ENCODE measurements at regions not wholly inside any gene's neighbourhood (a gene's known extent, or its start where the extent isn't known, plus 50 kb on each side); places are given as distances from the start of the nearest gene placed in this dataset.

DNA sequence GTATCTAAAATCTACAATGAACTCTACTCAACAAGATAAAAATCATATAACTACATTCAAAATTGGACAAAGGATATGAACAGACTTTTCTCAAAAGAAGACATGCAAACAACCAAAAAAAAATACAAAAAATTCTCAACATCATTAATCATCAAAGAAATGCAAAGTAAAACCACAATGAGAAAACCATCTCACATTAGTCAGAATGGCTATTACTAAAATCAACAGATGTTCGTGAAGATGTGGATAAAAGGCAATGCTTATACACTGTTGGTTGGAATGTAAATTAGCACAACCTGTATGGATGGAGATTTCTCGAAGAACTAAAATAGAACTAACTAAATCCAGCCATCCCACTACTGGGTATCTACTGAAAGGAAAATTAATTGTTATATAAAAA is 1080.8 kb downstream of the AMY1C start:
- Histone ChIP-seq H3K14ac (ENCODE audit: low read length) (no peak overlapping the region), H3K18ac (ENCODE audit: low read length) (no peak overlapping the region), H3K9ac (ENCODE audit: low read depth, low read length, poor library complexity) (no peak overlapping the region), H4K91ac (ENCODE audit: low read depth, low read length, poor library complexity) (no peak overlapping the region), H3K9me3 (replicated peaks in 1 of 2; ENCODE audit: control insufficient read depth in 2 of 2, insufficient read depth in 1 of 2, low read depth in 1 of 2, low read length in 2 of 2) (no peaks in the 10 kb centered on the region), H2AFZ (ENCODE audit: low read length) (no peak overlapping the region), H3K4me2 (ENCODE audit: insufficient read depth, low read length, poor library complexity, severe bottlenecking) (no peak overlapping the region), H2BK12ac (ENCODE audit: low read length) (no peak overlapping the region), H3K4me3 (ENCODE audit: low read length in 2 of 2) (no peak overlapping the region), H3K36me3 (replicated peaks in 1 of 2; ENCODE audit: control insufficient read depth in 2 of 2, insufficient read depth in 2 of 2, low read length in 2 of 2) (no peaks in the 10 kb centered on the region), H2AK5ac (ENCODE audit: low read depth, low read length) (no peak overlapping the region), H3K4ac (ENCODE audit: low read length) (no peak overlapping the region), H2BK15ac (ENCODE audit: low read length) (no peak overlapping the region), H3K4me1 (ENCODE audit: control insufficient read depth in 2 of 2, insufficient read depth in 1 of 2, low read depth in 1 of 2, low read length in 2 of 2) (no peaks in the 10 kb centered on the region), H3K79me1 (ENCODE audit: low read depth, low read length) (no peaks in the 10 kb centered on the region), H3K27me3 (ENCODE audit: control insufficient read depth in 3 of 3, insufficient read depth in 3 of 3, low read depth in 1 of 3, low read length in 3 of 3) (no peaks in the 10 kb centered on the region), H2BK5ac (ENCODE audit: low read length) (no peak overlapping the region), H3K23ac (ENCODE audit: low read depth, low read length, poor library complexity) (no peak overlapping the region), H4K8ac (ENCODE audit: low read depth, low read length) (no peak overlapping the region), H3K27ac (replicated peaks; ENCODE audit: low read length) (no peak overlapping the region), H2BK120ac (ENCODE audit: low read depth, low read length) (no peak overlapping the region)
- no peak for DNase-seq (ENCODE audit: low spot score)
- WGBS, 2 donors (ENCODE audit: extremely low coverage in 2 of 2, insufficient read length in 2 of 2, insufficient replicate concordance in 1 of 2), result no CpG with 5 or more reads among the region's 2 CpGs

DNA sequence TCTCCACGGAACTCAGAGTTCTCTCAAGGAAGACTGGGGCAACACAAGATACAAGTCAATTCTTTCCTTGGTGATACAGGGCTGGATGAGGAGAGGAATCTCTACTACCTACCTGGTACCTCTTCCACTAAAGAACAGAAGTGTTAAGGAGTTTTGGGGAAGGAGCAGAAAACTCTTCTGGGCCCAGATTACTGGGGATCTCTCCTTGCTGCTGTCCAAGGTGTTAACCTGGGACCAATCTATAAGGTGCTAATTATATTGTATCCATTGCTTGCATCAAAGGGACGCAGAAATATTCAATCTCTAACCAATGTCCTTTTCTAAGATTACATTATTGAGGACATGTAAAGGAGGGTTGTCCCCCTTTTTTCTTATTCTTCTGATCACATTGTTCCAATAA is 1102.5 kb downstream of the AMY1C start:
- H2AFZ ChIP-seq (ENCODE audit: low read length), result no peak overlapping the region
- H3K79me1 ChIP-seq (ENCODE audit: low read depth, low read length), result no peaks in the 10 kb centered on the region
- no peak overlapping the region for H3K23ac ChIP-seq (ENCODE audit: low read depth, low read length, poor library complexity)
- no peak overlapping the region for H4K91ac ChIP-seq (ENCODE audit: low read depth, low read length, poor library complexity)
- no peak overlapping the region for H2AK5ac ChIP-seq (ENCODE audit: low read depth, low read length)
- H4K8ac ChIP-seq (ENCODE audit: low read depth, low read length), result no peak overlapping the region
- no peak overlapping the region for H3K27ac ChIP-seq (replicated peaks; ENCODE audit: low read length)
- H3K36me3 ChIP-seq (replicated peaks in 1 of 2; ENCODE audit: control insufficient read depth in 2 of 2, insufficient read depth in 2 of 2, low read length in 2 of 2), result no peaks in the 10 kb centered on the region
- H2BK120ac ChIP-seq (ENCODE audit: low read depth, low read length), result no peak overlapping the region
- no peak overlapping the region for H2BK5ac ChIP-seq (ENCODE audit: low read length)
- H3K18ac ChIP-seq (ENCODE audit: low read length), result no peak overlapping the region
- H3K27me3 ChIP-seq (ENCODE audit: control insufficient read depth in 3 of 3, insufficient read depth in 3 of 3, low read depth in 1 of 3, low read length in 3 of 3), result no peaks in the 10 kb centered on the region
- H3K4me2 ChIP-seq (ENCODE audit: insufficient read depth, low read length, poor library complexity, severe bottlenecking), result no peak overlapping the region
- H2BK12ac ChIP-seq (ENCODE audit: low read length), result no peak overlapping the region
- no peak overlapping the region for H3K9ac ChIP-seq (ENCODE audit: low read depth, low read length, poor library complexity)
- no peak overlapping the region for H3K4me3 ChIP-seq (ENCODE audit: low read length in 2 of 2)
- no peak for DNase-seq (ENCODE audit: low spot score)
- no CpG with 5 or more reads among the region's 2 CpGs for WGBS, 2 donors (ENCODE audit: extremely low coverage in 2 of 2, insufficient read length in 2 of 2, insufficient replicate concordance in 1 of 2)
- H3K9me3 ChIP-seq (replicated peaks in 1 of 2; ENCODE audit: control insufficient read depth in 2 of 2, insufficient read depth in 1 of 2, low read depth in 1 of 2, low read length in 2 of 2), result no peaks in the 10 kb centered on the region
- no peaks in the 10 kb centered on the region for H3K4me1 ChIP-seq (ENCODE audit: control insufficient read depth in 2 of 2, insufficient read depth in 1 of 2, low read depth in 1 of 2, low read length in 2 of 2)
- no peak overlapping the region for H3K14ac ChIP-seq (ENCODE audit: low read length)
- no peak overlapping the region for H2BK15ac ChIP-seq (ENCODE audit: low read length)
- no peak overlapping the region for H3K4ac ChIP-seq (ENCODE audit: low read length)

DNA sequence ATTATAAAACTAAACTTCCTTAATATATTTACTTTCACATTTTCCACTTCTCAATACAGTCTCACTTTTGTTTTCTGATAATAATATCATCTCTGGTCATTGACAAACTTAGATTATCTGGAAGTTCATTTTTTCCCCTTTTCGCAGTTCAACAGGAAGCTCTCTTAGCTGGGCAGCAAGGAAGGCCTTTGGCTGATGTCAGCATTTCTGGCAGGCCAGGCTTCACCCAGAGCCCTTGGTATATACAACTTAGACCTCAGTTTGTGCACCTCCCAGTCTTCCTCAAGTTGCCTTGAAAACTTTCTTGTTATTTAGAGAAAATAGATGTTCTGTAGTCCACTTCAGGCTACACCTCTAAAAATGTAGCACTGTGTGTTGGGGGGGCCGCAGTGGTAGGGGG is 1103.6 kb downstream of the AMY1C start:
- H4K8ac ChIP-seq (ENCODE audit: low read depth, low read length), result no peak overlapping the region
- no peak overlapping the region for H2AK5ac ChIP-seq (ENCODE audit: low read depth, low read length)
- H3K27ac ChIP-seq (replicated peaks; ENCODE audit: low read length), result no peak overlapping the region
- H4K91ac ChIP-seq (ENCODE audit: low read depth, low read length, poor library complexity), result no peak overlapping the region
- no peak overlapping the region for H2BK120ac ChIP-seq (ENCODE audit: low read depth, low read length)
- WGBS, 2 donors (ENCODE audit: extremely low coverage in 2 of 2, insufficient read length in 2 of 2, insufficient replicate concordance in 1 of 2), result no CpG with 5 or more reads among the region's 2 CpGs
- H2BK12ac ChIP-seq (ENCODE audit: low read length), result no peak overlapping the region
- H3K36me3 ChIP-seq (replicated peaks in 1 of 2; ENCODE audit: control insufficient read depth in 2 of 2, insufficient read depth in 2 of 2, low read length in 2 of 2), result no peaks in the 10 kb centered on the region
- H3K4me3 ChIP-seq (ENCODE audit: low read length in 2 of 2), result no peak overlapping the region
- no peak overlapping the region for H2BK15ac ChIP-seq (ENCODE audit: low read length)
- no peaks in the 10 kb centered on the region for H3K9me3 ChIP-seq (replicated peaks in 1 of 2; ENCODE audit: control insufficient read depth in 2 of 2, insufficient read depth in 1 of 2, low read depth in 1 of 2, low read length in 2 of 2)
- H2BK5ac ChIP-seq (ENCODE audit: low read length), result no peak overlapping the region
- H3K27me3 ChIP-seq (ENCODE audit: control insufficient read depth in 3 of 3, insufficient read depth in 3 of 3, low read depth in 1 of 3, low read length in 3 of 3), result no peaks in the 10 kb centered on the region
- no peak overlapping the region for H2AFZ ChIP-seq (ENCODE audit: low read length)
- H3K18ac ChIP-seq (ENCODE audit: low read length), result no peak overlapping the region
- H3K9ac ChIP-seq (ENCODE audit: low read depth, low read length, poor library complexity), result no peak overlapping the region
- H3K4ac ChIP-seq (ENCODE audit: low read length), result no peak overlapping the region
- H3K4me1 ChIP-seq (ENCODE audit: control insufficient read depth in 2 of 2, insufficient read depth in 1 of 2, low read depth in 1 of 2, low read length in 2 of 2), result no peaks in the 10 kb centered on the region
- H3K4me2 ChIP-seq (ENCODE audit: insufficient read depth, low read length, poor library complexity, severe bottlenecking), result peak overlapping the region; percentile 11
- no peaks in the 10 kb centered on the region for H3K79me1 ChIP-seq (ENCODE audit: low read depth, low read length)
- no peak overlapping the region for H3K23ac ChIP-seq (ENCODE audit: low read depth, low read length, poor library complexity)
- no peak for DNase-seq (ENCODE audit: low spot score)
- no peak overlapping the region for H3K14ac ChIP-seq (ENCODE audit: low read length)

DNA sequence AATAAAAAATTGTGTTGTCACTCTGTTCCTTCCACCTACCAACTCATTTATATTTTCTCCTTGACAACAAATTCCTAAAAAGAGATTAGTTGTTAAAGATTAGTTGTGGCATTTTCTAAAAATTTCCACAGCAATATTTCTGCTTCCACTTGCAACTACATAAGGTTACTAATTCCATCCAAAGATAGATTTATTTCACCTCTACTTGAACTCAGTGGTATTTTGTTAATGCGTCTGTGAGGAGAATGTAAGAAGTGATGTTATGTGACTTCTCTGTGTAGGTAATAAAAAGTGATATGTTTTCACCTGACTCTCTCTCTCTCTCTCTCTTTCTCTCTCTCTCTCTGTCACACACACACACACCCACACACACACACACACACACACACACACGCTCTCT is 1104.8 kb downstream of the AMY1C start:
- H3K18ac ChIP-seq (ENCODE audit: low read length), result no peak overlapping the region
- no peak overlapping the region for H3K4ac ChIP-seq (ENCODE audit: low read length)
- no peaks in the 10 kb centered on the region for H3K36me3 ChIP-seq (replicated peaks in 1 of 2; ENCODE audit: control insufficient read depth in 2 of 2, insufficient read depth in 2 of 2, low read length in 2 of 2)
- H3K9ac ChIP-seq (ENCODE audit: low read depth, low read length, poor library complexity), result no peak overlapping the region
- H3K23ac ChIP-seq (ENCODE audit: low read depth, low read length, poor library complexity), result no peak overlapping the region
- no peak overlapping the region for H4K91ac ChIP-seq (ENCODE audit: low read depth, low read length, poor library complexity)
- no peaks in the 10 kb centered on the region for H3K9me3 ChIP-seq (replicated peaks in 1 of 2; ENCODE audit: control insufficient read depth in 2 of 2, insufficient read depth in 1 of 2, low read depth in 1 of 2, low read length in 2 of 2)
- H2AFZ ChIP-seq (ENCODE audit: low read length), result no peak overlapping the region
- no peaks in the 10 kb centered on the region for H3K79me1 ChIP-seq (ENCODE audit: low read depth, low read length)
- no peak overlapping the region for H2BK12ac ChIP-seq (ENCODE audit: low read length)
- no peak overlapping the region for H3K4me3 ChIP-seq (ENCODE audit: low read length in 2 of 2)
- no CpG with 5 or more reads among the region's 2 CpGs for WGBS, 2 donors (ENCODE audit: extremely low coverage in 2 of 2, insufficient read length in 2 of 2, insufficient replicate concordance in 1 of 2)
- H3K14ac ChIP-seq (ENCODE audit: low read length), result no peak overlapping the region
- no peaks in the 10 kb centered on the region for H3K4me1 ChIP-seq (ENCODE audit: control insufficient read depth in 2 of 2, insufficient read depth in 1 of 2, low read depth in 1 of 2, low read length in 2 of 2)
- DNase-seq (ENCODE audit: low spot score), result no peak
- H2BK5ac ChIP-seq (ENCODE audit: low read length), result no peak overlapping the region
- no peak overlapping the region for H3K27ac ChIP-seq (replicated peaks; ENCODE audit: low read length)
- H3K4me2 ChIP-seq (ENCODE audit: insufficient read depth, low read length, poor library complexity, severe bottlenecking), result no peak overlapping the region
- no peak overlapping the region for H2BK15ac ChIP-seq (ENCODE audit: low read length)
- H2BK120ac ChIP-seq (ENCODE audit: low read depth, low read length), result no peak overlapping the region
- H3K27me3 ChIP-seq (ENCODE audit: control insufficient read depth in 3 of 3, insufficient read depth in 3 of 3, low read depth in 1 of 3, low read length in 3 of 3), result no peaks in the 10 kb centered on the region
- no peak overlapping the region for H2AK5ac ChIP-seq (ENCODE audit: low read depth, low read length)
- H4K8ac ChIP-seq (ENCODE audit: low read depth, low read length), result no peak overlapping the region
